C1 segment of cervical spinal cord (tissue), 14 donors: ENCODE measurements at regions not wholly inside any gene's neighbourhood (a gene's known extent, or its start where the extent isn't known, plus 50 kb on each side); places are given as distances from the start of the nearest gene placed in this dataset.

Source experiments
- DNase-seq, 14 donors: peaks; one replicate each; lab custom pipeline; 2025; lab: John Stamatoyannopoulos, UW

- no peak for DNase-seq
These were observed 150.8 kb upstream of the FOXF1 start for GRCh38 chr16:86359571-86359970.

DNA sequence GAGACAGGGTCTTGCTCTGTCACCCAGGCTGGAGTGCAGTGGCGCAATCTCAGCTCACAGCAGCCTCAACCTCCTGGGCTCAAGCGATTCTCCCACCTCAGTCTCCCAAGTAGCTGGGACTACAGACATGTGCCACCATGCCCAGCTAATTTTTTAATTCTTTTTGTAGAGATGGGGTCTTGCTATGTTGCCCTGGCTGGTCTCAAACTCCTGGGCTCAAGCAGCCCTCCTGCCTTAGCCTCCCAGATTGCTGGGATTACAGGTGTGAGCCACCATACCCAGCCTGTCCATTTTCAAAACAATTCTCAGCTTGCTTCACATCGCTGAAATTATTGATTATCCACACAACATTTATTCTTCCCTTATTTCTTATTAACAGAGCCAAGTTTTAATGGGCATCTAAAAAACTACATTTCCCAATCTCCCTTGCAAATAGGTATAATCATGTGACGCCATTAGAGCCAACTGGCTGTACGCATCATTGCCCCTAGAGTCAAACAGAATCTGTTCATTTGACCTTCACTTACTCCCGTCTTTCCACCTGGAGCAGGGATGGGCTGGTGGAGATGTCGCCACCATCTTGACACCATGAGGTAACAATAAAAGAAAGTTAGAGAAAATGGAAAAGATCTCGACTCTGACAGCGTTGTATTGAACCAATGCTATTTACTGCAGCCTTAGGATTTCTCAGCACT lies 148.0 kb upstream of the FOXF1 start:
- DNase-seq: no peak

GRCh38 chr16:86363057-86363490 lies 147.3 kb upstream of the FOXF1 start:
- DNase-seq: no peak

DNA sequence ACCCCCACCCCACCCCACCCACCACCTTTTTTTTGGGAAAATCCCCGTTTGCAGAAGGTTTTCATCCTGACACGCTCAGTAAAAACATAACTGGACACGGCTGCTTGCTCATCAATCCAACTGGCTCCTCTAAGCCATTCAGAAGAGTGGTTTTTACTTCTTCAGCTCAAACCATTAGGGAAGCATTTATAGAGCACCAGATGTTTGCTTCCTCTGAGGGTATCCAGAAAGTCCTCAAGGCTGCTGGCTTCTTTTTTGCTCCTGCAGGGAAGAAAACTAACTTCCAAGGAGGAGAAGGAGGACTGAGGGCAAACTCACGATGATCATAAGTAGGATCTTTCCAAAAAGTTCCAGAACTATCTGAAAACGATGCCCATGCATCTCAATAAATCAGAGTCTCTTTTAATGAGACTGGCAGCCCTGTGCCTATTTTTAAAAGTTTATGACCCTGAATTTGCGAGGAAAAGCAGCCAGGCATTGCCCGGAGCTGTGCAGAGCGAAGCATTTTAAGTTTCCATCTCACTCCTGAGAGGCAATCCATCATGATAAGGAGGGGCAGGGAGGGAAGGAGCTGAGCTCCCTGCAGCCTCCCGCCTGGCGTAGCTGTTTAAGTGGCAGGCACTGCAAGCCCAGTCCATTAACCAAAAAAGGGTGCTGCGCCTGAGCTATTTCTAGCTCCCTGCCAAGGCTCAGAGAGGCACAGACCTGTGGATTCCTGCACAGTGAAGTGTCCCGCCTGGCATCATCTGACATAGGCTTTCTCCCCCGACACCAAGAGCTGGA lies 146.3 kb upstream of the FOXF1 start:
- DNase-seq: no peak

- DNase-seq: no peak
These were observed 145.5 kb upstream of the FOXF1 start for GRCh38 chr16:86364653-86365380.

GRCh38 chr16:86365513-86366273 lies 144.6 kb upstream of the FOXF1 start:
- no peak for DNase-seq

DNA sequence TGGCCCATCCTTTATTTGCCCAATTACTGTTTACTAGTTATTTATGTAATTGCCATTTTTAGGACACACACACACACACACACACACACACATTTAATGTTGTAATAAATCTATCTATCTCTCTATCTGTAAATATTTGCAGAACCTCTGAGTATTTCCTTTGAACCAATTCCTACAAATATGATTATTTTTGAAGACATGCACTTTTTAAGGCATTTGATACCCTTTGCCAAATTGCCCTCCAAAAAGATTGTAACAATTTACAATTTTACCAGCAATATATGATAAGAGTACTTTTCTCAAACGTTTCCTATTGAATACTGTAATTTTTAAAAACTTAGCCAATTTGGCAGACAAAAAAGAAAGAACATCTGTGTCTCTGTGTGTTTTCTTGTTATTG lies 143.8 kb upstream of the FOXF1 start:
- DNase-seq: no peak

- DNase-seq: no peak
These were observed 142.8 kb upstream of the FOXF1 start for GRCh38 chr16:86367291-86368072.

GRCh38 chr16:86368261-86368660 lies 142.1 kb upstream of the FOXF1 start:
- no peak for DNase-seq

GRCh38 chr16:86370062-86370461 lies 140.3 kb upstream of the FOXF1 start:
- no peak for DNase-seq

GRCh38 chr16:86371083-86371803 lies 139.1 kb upstream of the FOXF1 start:
- DNase-seq: no peak

DNA sequence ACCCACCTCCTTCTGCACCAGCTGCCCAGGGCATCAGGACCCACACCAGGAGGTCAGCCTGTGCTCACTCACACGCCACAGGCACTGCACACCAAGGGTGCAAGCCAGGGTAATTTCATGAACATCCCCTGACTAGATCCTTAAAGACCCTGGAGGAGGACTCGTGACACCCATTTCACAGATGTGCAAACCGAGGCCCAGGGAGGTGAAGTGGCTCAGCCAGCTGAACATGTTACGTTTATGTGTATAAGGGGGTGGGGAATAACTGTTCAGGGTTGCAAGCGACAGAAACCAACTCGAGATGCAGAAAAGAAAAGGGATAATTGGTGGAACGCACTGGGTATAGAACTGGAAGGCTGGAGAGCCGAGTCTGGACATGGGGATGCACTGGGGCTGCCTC lies 138.1 kb upstream of the FOXF1 start:
- DNase-seq: no peak

GRCh38 chr16:86373276-86373901 lies 136.9 kb upstream of the FOXF1 start:
- no peak for DNase-seq

- no peak for DNase-seq
These were observed 135.7 kb upstream of the FOXF1 start for GRCh38 chr16:86374603-86375130.

- DNase-seq: no peak
These were observed 135.0 kb upstream of the FOXF1 start for GRCh38 chr16:86375364-86375763.

GRCh38 chr16:86375851-86376250 lies 134.5 kb upstream of the FOXF1 start:
- DNase-seq: no peak

- DNase-seq: no peak
These were observed 133.5 kb upstream of the FOXF1 start for GRCh38 chr16:86376837-86377236.

DNA sequence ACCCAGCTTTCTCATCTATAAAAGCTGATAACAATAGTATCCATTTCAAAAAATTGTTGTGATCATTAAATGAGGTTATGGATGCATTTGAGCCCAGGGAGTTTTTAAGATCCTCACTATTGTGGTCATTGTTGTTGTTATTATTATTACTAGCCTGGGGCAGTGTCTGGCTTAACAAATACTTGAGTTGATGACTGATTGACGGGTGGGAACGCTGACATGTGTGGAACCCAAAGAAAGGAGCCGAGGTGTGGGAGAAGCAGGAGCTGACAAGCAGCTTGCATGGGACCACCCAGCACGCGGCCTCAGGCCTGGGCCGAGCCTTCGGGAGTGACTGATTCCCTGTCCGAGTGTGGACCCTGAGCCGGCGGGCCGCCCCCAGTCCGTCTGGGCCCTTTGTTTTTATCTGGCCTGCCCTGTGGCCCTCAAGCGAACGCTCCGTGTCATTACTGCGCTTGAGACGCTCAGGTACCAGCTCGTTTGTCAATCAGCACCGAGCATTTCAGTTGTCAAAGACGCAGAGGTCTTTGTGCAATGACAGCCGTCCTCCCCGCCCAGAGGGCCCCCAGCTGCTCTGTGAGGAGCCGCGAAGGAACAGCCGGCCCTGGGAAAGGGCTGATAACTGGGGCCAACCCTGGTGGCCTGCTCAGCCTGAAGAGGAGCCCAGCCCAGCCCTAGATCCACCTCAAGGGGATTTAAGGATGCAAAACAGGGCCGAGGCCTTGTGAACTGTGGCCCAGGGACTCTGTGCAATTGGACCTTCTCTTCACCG lies 132.9 kb upstream of the FOXF1 start:
- DNase-seq: no peak

GRCh38 chr16:86378128-86378527 lies 132.2 kb upstream of the FOXF1 start:
- DNase-seq: no peak
